GM18858 (cell line): ENCODE measurements at regions not wholly inside any gene's neighbourhood (a gene's known extent, or its start where the extent isn't known, plus 50 kb on each side); places are given as distances from the start of the nearest gene placed in this dataset.
A peak's percentile ranks its signal among the peaks of the same experiment; 100 is the strongest.

Source experiments
- ATAC-seq: cut with Tn5 transposase; IDR thresholded peaks from one replicate; pipeline ENCODE4 v1.9.1; 2021; ENCODE audit not compliant: unreplicated experiment

GRCh38 chr14:22081337-22081736 lies 407.7 kb upstream of the OR4E1 start:
- ATAC-seq, result no peak

- no peak for ATAC-seq
Observed at GRCh38 chr14:22079766-22080165, 406.1 kb upstream of the OR4E1 start.

GRCh38 chr14:22073801-22074200 lies 400.2 kb upstream of the OR4E1 start:
- ATAC-seq, result no peak

- ATAC-seq, result peak; percentile 90
Observed at GRCh38 chr14:22071006-22071405, 397.4 kb upstream of the OR4E1 start.

GRCh38 chr14:22070119-22070982 lies 396.7 kb upstream of the OR4E1 start:
- ATAC-seq, result no peak

- no peak for ATAC-seq
Observed at GRCh38 chr14:22065347-22065746, 391.7 kb upstream of the OR4E1 start.

GRCh38 chr14:22059201-22059600 lies 385.6 kb upstream of the OR4E1 start:
- ATAC-seq, result no peak

GRCh38 chr14:22052795-22053194 lies 379.2 kb upstream of the OR4E1 start:
- ATAC-seq, result no peak

- no peak for ATAC-seq
Observed at GRCh38 chr14:22047115-22047514, 373.5 kb upstream of the OR4E1 start.

- no peak for ATAC-seq
Observed at GRCh38 chr14:22046063-22046462, 372.4 kb upstream of the OR4E1 start.

- no peak for ATAC-seq
Observed at GRCh38 chr14:22044193-22044592, 370.6 kb upstream of the OR4E1 start.

GRCh38 chr14:22040781-22041125 lies 367.1 kb upstream of the OR4E1 start:
- ATAC-seq, result no peak

- no peak for ATAC-seq
Observed at GRCh38 chr14:22039938-22040780, 366.5 kb upstream of the OR4E1 start.

- no peak for ATAC-seq
Observed at GRCh38 chr14:22036541-22037239, 363.1 kb upstream of the OR4E1 start.

GRCh38 chr14:22026527-22026926 lies 352.9 kb upstream of the OR4E1 start:
- ATAC-seq, result no peak

GRCh38 chr14:22025879-22026278 lies 352.3 kb upstream of the OR4E1 start:
- no peak for ATAC-seq

- no peak for ATAC-seq
Observed at GRCh38 chr14:22024137-22024536, 350.5 kb upstream of the OR4E1 start.

- ATAC-seq, result no peak
Observed at GRCh38 chr14:22018890-22019289, 345.3 kb upstream of the OR4E1 start.

- ATAC-seq, result no peak
Observed at GRCh38 chr14:22012452-22012851, 338.8 kb upstream of the OR4E1 start.

- no peak for ATAC-seq
Observed at GRCh38 chr14:22011253-22011642, 337.6 kb upstream of the OR4E1 start.

GRCh38 chr14:22010545-22011252 lies 337.1 kb upstream of the OR4E1 start:
- no peak for ATAC-seq
